Stimulated activated CD8-positive, alpha-beta memory T cell treated with anti-CD3 and anti-CD28 coated beads, Interleukin-15, amount 100 ng/mL, for 48 hours (primary cell): ENCODE measurements at regions not wholly inside any gene's neighbourhood (a gene's known extent, or its start where the extent isn't known, plus 50 kb on each side); places are given as distances from the start of the nearest gene placed in this dataset.

Experiments
- DNase-seq, 2 donors: peaks; one replicate each; pipeline ENCODE4 v3.0.0-alpha.2; 2020; ENCODE audit warnings: low read depth in 2 of 2

DNA sequence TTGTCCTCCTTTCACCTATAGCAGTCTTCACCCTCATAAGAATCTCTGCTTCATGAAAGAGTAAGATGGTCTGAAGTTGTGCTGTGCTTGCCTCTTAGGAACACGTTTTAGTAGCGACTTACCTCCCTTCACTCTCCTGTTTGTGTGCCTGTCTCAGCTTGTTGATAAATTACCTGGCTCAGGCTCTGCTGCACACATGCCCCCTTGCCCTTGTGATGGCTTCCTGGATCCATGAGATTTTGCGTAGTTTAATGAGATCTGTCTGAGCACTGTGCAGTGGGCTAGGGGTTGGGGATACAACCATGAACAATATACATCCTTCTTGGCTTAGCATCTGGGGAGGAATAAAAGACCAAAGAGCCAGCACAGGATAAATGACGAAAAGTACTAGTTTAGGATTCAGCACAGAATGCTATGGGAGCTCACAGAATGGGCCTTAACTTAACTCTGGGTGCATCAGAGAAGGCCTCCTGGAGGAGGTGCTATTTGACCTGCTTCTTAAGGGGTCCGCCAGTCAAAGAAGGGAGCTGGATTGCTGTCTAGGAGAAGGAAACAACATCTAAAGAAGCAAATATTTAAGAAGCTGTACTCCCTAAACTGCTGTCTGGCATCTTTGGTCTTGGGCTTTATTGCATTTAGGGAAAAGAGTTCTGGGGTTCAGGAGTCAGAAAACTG lies 175.7 kb upstream of the PLXNA2 start:
- DNase-seq = no peak

GRCh38 chr1:208420696-208421095 lies 176.5 kb upstream of the PLXNA2 start:
- DNase-seq = no peak

DNA sequence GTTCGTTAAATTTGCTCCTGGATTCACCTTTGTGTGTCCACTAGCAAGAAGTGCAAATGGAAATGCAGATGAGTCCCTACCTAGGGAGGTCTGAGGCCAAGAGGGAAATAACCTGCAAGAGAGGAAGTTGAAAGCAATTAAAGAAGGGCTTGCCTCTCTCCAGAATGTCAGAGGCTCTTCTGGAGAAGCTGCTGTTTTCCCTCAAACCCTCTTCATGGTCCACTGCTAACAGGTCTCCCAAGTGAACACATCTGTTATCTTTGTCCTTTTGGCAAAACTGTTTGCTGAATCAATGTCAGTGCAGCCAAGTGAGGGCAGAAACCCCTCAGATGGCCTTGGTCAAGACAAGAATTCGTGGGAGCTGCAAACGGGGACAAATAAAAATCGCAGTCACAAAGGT lies 177.3 kb upstream of the PLXNA2 start:
- no peak for DNase-seq

DNA sequence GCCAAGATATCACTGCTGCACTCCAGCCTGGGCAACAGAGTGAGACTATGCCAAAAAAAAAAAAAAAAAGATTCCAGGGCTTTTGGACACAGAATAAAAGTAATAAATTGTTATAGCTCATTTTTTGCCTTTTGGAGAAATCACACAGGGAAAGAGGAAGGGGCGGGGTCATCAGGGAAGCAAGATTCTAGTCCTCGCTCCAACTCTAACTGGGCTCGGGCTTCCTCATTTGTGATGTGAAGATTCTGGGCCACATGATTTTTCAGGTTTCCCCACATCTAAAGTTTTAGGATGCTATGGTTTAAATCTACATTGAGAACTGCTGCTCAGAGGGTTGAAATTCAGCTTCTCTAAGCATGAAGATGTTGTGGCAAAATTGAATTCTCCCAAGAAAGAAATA lies 179.3 kb upstream of the PLXNA2 start:
- DNase-seq = no peak

GRCh38 chr1:208425096-208425495 lies 180.9 kb upstream of the PLXNA2 start:
- DNase-seq = no peak

GRCh38 chr1:208430220-208430619 lies 186.0 kb upstream of the PLXNA2 start:
- DNase-seq = no peak

GRCh38 chr1:208431721-208432120 lies 187.5 kb upstream of the PLXNA2 start:
- DNase-seq = no peak

DNA sequence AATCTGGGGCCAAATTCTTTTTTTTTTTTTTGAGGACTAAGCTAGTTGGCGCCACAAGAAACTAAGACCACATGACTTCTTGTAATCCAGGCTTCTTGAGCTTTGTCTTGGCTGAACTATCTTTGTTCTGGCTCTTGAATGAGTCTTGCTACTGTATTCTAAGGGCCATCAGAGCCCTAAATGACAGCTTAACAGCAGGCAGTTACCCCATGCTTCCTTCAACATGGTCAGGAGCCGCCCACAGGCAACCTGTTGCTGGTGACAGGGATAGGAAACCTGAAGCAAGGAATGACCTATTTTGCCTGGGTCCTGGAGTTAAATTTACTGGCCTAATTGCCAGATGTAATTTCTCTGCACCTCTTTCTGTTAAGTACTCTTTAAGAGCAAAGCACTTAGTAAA lies 188.2 kb upstream of the PLXNA2 start:
- DNase-seq = no peak

- no peak for DNase-seq
These were observed 188.9 kb upstream of the PLXNA2 start for GRCh38 chr1:208433086-208433485.

GRCh38 chr1:208433971-208434370 lies 189.8 kb upstream of the PLXNA2 start:
- no peak for DNase-seq

GRCh38 chr1:208437401-208437800 lies 193.2 kb upstream of the PLXNA2 start:
- DNase-seq = no peak

DNA sequence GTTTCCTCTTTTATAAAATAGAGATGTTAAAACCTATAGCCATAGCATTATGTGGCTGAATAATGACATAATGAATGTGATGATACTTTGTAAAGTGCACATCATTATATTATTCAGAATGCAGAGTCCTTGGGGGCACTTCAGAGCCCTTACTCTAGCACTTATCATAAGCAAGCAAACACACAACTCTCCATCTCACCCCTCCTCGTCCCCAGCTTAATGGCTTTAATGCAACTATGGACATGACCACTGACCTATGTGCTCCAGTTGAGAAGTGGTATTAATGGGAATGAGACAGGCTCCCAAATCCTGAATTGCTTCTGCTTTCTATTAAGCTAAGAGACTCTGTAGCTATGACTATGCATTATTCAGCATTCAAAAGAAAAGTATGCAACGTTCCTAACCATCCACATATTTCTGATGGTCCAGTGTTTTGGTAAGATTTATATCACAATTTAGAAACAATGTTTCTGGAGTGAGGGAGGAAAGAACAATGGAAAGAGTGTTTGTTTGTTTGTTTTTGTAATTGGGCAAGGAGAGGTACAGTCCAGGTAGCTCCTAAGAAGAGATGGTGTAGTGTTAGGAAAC lies 194.0 kb upstream of the PLXNA2 start:
- no peak for DNase-seq

GRCh38 chr1:208445758-208446203 lies 201.6 kb upstream of the PLXNA2 start:
- no peak for DNase-seq

- no peak for DNase-seq
These were observed 202.1 kb upstream of the PLXNA2 start for GRCh38 chr1:208446271-208446691.

- no peak for DNase-seq
These were observed 204.2 kb upstream of the PLXNA2 start for GRCh38 chr1:208448425-208448824.

DNA sequence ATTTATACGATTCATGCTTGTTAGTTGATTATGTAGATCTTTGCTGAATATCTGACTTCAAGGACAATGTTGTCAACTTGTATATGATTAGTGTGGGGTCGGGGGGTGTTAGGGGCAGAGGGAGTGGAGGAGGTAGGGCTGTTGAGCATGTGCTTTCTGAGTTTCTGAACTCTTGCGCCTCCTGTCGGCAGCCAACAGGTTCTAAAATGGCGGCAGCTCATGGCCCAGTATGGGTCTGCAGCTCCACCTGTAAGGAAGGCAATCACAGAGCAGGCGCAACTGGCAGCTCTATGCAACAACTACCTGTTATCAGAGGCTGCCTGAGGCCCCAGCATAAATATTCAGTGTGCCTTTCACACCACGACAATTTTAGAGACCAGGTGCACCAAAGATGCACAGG lies 205.8 kb upstream of the PLXNA2 start:
- no peak for DNase-seq

DNA sequence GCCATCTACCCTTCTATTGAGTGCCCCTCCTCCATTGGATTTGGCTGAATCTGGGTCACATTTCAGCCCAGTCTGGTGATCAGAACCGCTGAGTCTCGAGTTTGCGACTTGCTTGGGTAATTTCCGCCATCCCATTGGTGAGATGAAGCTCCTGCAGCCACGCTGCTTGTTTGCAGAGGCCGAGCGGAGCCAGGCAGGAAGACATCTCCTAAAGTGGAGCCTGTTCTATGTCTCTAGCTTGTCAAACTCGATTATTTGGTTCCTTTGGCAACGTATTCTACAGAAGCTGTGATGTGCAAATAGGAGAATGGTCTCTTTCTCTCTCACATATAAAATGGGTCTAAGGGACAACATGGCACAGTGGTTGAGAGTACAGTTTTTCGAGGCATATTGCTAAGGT lies 206.8 kb upstream of the PLXNA2 start:
- no peak for DNase-seq

- DNase-seq = no peak
These were observed 211.6 kb upstream of the PLXNA2 start for GRCh38 chr1:208455821-208456220.

DNA sequence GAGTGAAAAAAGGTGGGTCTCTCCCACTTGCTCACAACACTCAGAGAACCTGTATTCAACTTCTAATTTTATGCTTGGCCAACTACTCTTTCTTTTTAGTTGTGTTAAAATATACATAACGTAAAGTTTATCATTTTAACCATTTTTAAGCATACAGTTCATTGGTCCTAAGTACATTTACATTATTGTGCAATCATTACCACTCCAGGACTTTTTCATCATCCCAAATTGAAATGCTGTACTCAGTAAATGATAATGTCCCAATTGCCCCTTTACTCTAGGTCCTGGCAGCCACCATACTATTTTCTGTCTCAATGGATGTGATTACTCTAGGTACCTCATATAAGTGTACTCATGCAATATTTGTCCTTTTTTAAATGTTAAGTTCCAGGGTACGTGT lies 212.3 kb upstream of the PLXNA2 start:
- DNase-seq = no peak

GRCh38 chr1:208460823-208461222 lies 216.6 kb upstream of the PLXNA2 start:
- DNase-seq = no peak

GRCh38 chr1:208461680-208462079 lies 217.5 kb upstream of the PLXNA2 start:
- DNase-seq = no peak

DNA sequence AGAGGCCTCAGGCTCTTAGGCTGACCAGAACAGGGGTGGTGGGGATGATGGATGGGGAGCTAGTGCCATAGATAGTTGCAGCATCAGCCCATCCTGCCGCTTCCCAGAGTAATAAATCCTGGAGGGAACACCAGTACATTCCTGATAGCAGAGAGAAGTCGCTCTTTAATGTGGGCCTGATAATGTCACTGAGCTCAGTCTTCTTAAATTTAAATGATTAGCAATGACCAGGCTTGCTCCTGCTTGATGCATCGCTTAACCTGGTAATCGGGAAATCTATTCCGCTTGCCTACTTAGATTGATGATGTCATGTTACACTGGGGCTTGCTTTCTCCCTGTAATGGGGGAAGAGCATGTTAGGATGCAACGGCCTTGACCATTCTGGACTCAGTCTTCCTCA lies 218.6 kb upstream of the PLXNA2 start:
- DNase-seq = no peak

- DNase-seq = no peak
These were observed 221.1 kb upstream of the PLXNA2 start for GRCh38 chr1:208465266-208465665.
